ENCODE measurements at regions not wholly inside any gene's neighbourhood (a gene's known extent, or its start where the extent isn't known, plus 50 kb on each side); places are given as distances from the start of the nearest gene placed in this dataset.

DNA sequence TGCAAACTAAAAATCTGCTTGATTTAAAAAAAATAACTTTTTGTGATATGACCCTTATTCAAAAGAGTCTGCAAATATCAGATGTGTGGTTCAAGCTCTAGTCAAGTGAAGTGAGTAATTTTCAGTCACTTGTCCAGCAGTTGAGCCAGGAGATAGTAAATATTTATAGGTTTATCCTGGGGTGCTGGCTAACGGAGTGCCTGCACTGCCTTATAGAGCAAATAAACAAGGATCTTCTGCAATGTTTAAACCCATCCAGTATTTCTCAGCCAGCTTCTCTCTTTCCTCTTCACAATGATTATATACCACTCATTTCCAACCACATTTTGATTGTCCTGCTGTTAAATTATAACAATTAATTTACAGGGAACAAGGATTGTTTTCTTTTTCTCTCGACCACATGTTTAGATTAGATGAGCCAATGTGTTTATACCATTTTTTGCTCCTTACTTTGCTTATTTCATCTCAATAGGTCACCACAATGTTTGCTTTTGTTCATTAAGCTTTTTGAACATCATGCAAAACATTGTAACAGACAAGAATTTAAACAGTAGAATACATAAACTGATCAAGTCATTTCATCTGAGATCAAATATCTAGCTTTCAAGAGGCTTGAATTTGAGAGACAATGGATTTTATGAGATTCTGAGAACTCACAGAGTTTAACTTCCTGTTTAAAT is 60.3 kb upstream of the GREM2 start:
- no peak for DNase-seq

DNA sequence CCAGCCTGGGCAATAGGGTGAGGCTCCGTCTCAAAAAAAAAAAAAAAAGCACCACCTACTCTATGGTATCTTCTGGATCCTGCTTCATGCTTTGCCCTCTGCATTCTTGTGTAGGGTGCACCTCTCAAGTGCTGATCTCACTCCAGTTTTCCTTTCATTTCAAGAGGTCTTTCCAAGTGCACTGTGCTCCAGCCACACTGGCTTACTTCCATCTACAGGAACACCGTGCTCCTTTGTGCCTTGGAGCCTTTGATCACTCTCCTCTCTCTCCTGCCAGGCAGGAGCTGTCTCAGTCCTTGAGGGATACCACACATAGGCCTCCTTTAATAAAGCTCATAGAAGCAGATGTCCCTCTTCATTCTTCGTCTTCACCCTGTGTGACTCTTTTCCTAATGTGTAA is 55.4 kb upstream of the GREM2 start:
- DNase-seq = no peak

DNA sequence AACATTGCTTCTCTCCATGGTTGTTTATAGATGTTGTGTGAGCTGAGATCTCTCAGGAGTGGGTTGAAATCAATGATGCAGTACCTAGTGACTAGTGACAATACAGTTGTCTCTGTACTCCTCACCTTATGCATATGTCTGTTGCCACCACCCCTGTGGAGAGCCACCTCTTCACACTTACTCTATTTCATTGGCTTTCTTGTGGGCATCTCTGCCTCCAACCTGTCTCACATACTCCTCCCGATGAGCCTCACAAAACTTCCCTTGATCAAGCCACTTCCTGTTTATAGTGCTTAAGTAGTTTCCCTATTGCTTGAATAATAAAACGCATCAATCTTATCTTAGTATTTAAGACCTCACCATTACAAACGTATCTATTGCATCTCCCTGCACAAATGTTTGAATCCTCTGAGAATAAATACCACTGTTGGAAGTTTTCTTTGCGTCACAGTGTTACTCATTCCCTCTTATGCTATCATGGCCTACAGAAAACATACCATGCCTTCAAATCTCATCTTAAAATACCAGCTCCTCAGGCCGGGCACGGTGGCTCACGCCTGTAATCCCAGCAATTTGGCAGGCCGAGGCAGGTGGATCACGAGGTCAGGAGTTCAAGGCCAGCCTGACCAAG is 54.7 kb upstream of the GREM2 start:
- no peak for DNase-seq

DNA sequence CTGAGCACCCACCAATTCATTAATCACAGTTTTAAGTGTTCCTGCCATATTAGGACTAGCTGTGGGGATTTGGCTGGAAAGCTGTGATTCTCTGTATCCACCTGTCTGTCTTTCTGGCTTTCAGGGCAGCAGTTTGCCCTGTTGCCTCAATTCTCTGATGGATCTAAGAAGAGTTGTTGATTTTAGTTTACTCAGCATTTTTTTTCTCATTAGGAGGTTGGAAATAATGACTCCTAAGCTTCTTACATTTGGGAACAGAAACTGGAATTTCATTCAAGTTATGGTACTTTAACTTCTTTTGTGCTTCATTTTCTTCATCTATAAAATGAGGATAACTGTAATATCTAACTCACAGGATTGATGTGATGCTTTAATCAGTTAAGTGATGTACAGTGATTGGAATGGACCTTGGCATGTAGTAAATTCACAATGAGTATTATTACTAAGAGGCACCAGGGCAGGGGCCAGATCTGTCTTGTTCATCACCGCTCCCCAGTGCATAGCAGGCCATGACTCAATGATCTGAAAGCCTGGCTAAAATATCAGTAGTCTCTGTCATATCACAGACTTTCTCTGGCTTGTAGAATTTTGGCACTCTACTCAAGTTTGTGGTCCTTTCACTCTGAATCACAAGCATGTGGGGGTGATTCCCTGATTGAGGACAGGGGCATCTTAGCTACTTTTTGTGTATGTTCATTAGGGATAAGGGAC is 51.4 kb upstream of the GREM2 start:
- no peak for DNase-seq
